ENCODE measurements at regions not wholly inside any gene's neighbourhood (a gene's known extent, or its start where the extent isn't known, plus 50 kb on each side); places are given as distances from the start of the nearest gene placed in this dataset.

DNA sequence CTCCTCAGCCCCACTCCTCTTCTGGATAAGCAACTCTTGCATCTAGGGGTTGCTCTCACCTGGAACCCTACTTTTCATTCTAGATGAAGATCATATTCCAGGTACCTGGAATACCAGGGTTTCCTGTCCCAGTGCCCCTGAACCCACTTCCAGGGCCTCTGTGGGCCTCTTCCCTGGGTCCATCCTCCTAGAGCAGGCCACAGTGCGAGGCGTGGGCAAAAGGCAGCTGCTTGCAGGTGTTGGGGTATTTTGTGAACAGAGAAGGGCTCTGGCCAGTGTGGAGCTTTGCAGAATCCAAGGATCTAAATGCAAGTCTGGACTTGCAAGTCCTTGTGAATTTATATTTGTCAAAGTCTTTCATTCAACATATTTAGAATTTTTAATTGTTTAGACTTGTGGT, 240.4 kb upstream of the POU3F1 start:
- H3K27ac ChIP-seq (ENCODE audit: low read depth, low read length), result no peak overlapping the region
- H3K36me3 ChIP-seq (ENCODE audit: control insufficient read depth in 1 of 2, insufficient read depth in 2 of 2, low read length in 2 of 2), result no peaks in the 10 kb centered on the region
- H3K4me1 ChIP-seq (ENCODE audit: control insufficient read depth in 1 of 2, insufficient read depth in 2 of 2, low read length in 2 of 2), result no peaks in the 10 kb centered on the region
- H3K9me3 ChIP-seq (ENCODE audit: control insufficient read depth in 1 of 2, low read length in 2 of 2), result no peaks in the 10 kb centered on the region
- H3K9ac ChIP-seq (ENCODE audit: low read depth in 1 of 2, low read length in 2 of 2), result no peak overlapping the region
- H3K4me3 ChIP-seq (ENCODE audit: low read depth in 1 of 2, low read length in 2 of 2), result no peak overlapping the region
- H3K27me3 ChIP-seq (ENCODE audit: control insufficient read depth in 1 of 2, insufficient read depth in 2 of 2, low read length in 2 of 2), result peaks cover 1 to 5% of the 10 kb centered on the region in 2 donors

DNA sequence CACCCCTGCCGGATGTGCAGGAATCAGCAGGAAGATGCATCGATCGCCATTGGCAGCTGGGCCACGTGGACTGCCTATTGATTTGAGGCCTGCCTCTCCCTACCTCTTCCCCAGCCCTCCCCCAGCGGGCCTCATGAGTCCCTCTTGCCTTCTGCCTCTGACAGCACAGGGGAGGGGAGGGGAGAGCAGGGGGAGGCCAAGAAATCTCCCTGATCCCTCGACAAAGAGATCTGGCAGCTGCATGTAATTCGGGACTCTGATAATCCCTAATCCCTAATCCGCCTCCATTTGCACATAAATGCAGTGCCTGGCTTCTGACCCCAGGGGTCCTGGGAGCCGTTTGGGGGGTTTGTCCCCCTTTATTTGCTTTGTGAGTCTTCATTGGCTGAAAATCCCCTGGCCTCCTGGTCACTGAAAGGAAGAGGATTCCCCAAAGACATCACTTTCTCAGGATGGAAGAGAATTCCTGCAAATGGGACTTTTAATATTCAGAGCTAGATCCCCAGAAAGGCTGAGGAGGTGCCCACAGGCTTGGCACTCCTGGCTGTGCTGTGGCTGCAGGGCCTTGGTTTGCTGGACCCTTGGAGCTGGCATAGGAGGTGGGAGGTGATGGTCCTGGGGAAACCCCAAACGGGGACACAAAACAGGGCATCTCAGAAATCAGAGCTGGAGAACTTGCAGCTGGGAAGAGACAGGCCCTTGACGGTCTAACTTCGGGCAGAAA, 239.4 kb upstream of the POU3F1 start:
- Histone ChIP-seq H3K36me3 (ENCODE audit: control insufficient read depth in 1 of 2, insufficient read depth in 2 of 2, low read length in 2 of 2) (no peaks in the 10 kb centered on the region), H3K9me3 (ENCODE audit: control insufficient read depth in 1 of 2, low read length in 2 of 2) (no peaks in the 10 kb centered on the region), H3K9ac (ENCODE audit: low read depth in 1 of 2, low read length in 2 of 2) (no peak overlapping the region), H3K4me3 (ENCODE audit: low read depth in 1 of 2, low read length in 2 of 2) (no peak overlapping the region), H3K27me3 (ENCODE audit: control insufficient read depth in 1 of 2, insufficient read depth in 2 of 2, low read length in 2 of 2) (no peaks in the 10 kb centered on the region), H3K4me1 (ENCODE audit: control insufficient read depth in 1 of 2, insufficient read depth in 2 of 2, low read length in 2 of 2) (no peaks in the 10 kb centered on the region), H3K27ac (ENCODE audit: low read depth, low read length) (no peak overlapping the region)

DNA sequence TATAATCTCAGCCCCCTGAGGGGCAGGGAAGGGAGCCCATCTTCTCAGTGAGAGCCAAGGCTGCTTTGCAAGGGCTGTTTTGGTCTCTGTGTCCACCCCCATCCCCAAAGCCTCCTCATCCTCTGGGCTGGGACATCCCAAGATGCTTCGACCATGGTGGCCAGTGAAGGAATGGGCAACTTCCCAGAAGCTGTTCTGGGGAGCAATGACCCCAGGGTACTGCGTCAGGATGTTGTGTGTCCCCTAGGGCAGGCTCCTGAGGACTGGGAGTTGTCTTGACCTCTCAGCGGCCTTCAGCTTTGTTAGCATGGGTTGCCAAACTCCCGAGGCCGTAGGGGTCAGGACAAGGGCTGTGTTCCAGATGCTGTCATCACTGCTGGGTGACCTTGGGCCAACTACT, 238.4 kb upstream of the POU3F1 start:
- H3K27ac ChIP-seq (ENCODE audit: low read depth, low read length), result no peak overlapping the region
- H3K27me3 ChIP-seq (ENCODE audit: control insufficient read depth in 1 of 2, insufficient read depth in 2 of 2, low read length in 2 of 2), result no peaks in the 10 kb centered on the region
- no peaks in the 10 kb centered on the region for H3K36me3 ChIP-seq (ENCODE audit: control insufficient read depth in 1 of 2, insufficient read depth in 2 of 2, low read length in 2 of 2)
- H3K4me3 ChIP-seq (ENCODE audit: low read depth in 1 of 2, low read length in 2 of 2), result no peak overlapping the region
- no peaks in the 10 kb centered on the region for H3K9me3 ChIP-seq (ENCODE audit: control insufficient read depth in 1 of 2, low read length in 2 of 2)
- H3K4me1 ChIP-seq (ENCODE audit: control insufficient read depth in 1 of 2, insufficient read depth in 2 of 2, low read length in 2 of 2), result no peaks in the 10 kb centered on the region
- no peak overlapping the region for H3K9ac ChIP-seq (ENCODE audit: low read depth in 1 of 2, low read length in 2 of 2)

DNA sequence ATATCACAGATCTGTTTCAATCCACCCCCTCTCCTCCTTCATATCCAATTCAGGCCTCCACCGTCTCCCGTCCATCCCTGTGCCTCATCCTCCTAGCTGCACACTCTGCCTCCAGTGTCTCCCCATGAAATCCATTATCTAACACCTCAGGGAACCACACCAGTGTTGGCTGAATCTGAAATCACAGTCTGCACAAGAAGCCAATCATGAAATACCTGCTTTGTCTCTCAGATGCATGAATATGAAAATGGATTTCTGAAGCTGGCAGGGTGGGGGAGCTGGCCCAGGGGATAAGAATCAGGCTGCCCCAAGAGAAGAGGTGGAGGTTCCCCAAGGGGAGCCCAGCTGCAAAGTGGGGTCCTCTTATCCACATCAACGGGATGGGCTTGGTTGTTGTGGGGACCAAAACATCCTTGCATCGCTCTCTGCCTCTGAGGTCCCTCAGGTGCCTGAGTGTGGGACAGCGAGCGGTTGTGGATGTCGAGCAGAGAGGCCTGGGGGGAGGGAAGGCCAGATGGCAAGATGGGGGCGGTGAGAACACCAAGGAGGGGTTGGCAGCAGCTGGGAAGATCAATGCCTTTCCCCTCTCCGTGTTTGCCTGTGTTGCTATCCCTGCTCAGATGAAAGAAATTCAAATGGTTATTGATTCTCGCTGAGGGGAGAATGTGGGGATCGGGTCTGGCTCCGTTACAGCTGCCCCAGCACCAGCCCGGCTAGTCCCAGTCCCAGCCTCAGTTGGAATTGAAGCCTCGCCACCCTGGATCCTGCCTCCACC, 237.3 kb upstream of the POU3F1 start:
- H3K4me3 ChIP-seq (ENCODE audit: low read depth in 1 of 2, low read length in 2 of 2), result no peak overlapping the region

DNA sequence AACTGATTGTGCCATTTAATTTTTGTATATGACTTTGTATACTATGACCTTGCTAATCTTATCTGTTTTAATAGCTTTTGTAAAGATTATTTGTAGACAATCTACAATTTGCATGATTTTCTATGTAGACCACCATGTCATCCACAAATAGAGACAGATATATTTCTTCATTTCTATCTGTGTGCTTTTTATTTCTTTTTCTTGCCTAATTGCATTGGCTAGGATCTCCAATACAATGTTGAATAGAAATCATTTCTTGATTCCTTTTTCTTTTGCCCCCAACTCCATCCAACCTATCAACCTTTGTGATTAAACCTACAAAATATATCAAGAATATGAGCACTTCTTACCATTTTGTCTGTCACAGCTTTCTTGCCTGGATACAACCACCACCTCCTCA, 232.6 kb upstream of the POU3F1 start:
- no peaks in the 10 kb centered on the region for H3K4me1 ChIP-seq (ENCODE audit: control insufficient read depth in 1 of 2, insufficient read depth in 2 of 2, low read length in 2 of 2)
- H3K27me3 ChIP-seq (ENCODE audit: control insufficient read depth in 1 of 2, insufficient read depth in 2 of 2, low read length in 2 of 2), result no peaks in the 10 kb centered on the region
- no peak overlapping the region for H3K27ac ChIP-seq (ENCODE audit: low read depth, low read length)
- H3K9me3 ChIP-seq (ENCODE audit: control insufficient read depth in 1 of 2, low read length in 2 of 2), result peaks cover 0 to 2% of the 10 kb centered on the region in 2 donors
- H3K36me3 ChIP-seq (ENCODE audit: control insufficient read depth in 1 of 2, insufficient read depth in 2 of 2, low read length in 2 of 2), result no peaks in the 10 kb centered on the region
- no peak overlapping the region for H3K4me3 ChIP-seq (ENCODE audit: low read depth in 1 of 2, low read length in 2 of 2)
- H3K9ac ChIP-seq (ENCODE audit: low read depth in 1 of 2, low read length in 2 of 2), result no peak overlapping the region

More for the DNA sequence above, 237.3 kb upstream of the POU3F1 start:
- Histone ChIP-seq H3K27me3 (ENCODE audit: control insufficient read depth in 1 of 2, insufficient read depth in 2 of 2, low read length in 2 of 2) (no peaks in the 10 kb centered on the region), H3K4me1 (ENCODE audit: control insufficient read depth in 1 of 2, insufficient read depth in 2 of 2, low read length in 2 of 2) (no peaks in the 10 kb centered on the region), H3K9me3 (ENCODE audit: control insufficient read depth in 1 of 2, low read length in 2 of 2) (no peaks in the 10 kb centered on the region), H3K9ac (ENCODE audit: low read depth in 1 of 2, low read length in 2 of 2) (no peak overlapping the region), H3K36me3 (ENCODE audit: control insufficient read depth in 1 of 2, insufficient read depth in 2 of 2, low read length in 2 of 2) (no peaks in the 10 kb centered on the region), H3K27ac (ENCODE audit: low read depth, low read length) (no peak overlapping the region)

DNA sequence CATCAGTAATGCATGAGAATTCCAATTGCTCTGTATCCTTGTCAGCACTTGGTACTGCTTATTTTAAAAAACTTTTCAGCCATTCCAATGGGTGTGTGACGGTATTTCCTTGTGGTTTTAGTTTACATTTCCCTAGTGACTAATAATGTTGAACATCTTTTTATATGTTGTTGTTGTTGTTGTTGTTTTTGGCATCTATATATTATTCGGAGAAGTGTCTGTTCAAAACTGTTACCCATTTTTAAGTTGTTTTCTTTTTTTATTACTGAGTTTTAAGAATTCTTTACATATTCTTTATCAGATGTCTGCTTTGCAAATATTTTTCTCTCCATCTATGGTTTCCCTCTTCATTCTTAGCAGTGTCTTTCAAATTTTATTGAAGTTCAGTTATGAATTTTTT, 231.1 kb upstream of the POU3F1 start:
- H3K4me3 ChIP-seq (ENCODE audit: low read depth in 1 of 2, low read length in 2 of 2), result no peak overlapping the region
- no peaks in the 10 kb centered on the region for H3K27me3 ChIP-seq (ENCODE audit: control insufficient read depth in 1 of 2, insufficient read depth in 2 of 2, low read length in 2 of 2)
- H3K9me3 ChIP-seq (ENCODE audit: control insufficient read depth in 1 of 2, low read length in 2 of 2), result peaks cover 0 to 2% of the 10 kb centered on the region in 2 donors
- no peak overlapping the region for H3K9ac ChIP-seq (ENCODE audit: low read depth in 1 of 2, low read length in 2 of 2)
- no peaks in the 10 kb centered on the region for H3K4me1 ChIP-seq (ENCODE audit: control insufficient read depth in 1 of 2, insufficient read depth in 2 of 2, low read length in 2 of 2)
- no peaks in the 10 kb centered on the region for H3K36me3 ChIP-seq (ENCODE audit: control insufficient read depth in 1 of 2, insufficient read depth in 2 of 2, low read length in 2 of 2)
- H3K27ac ChIP-seq (ENCODE audit: low read depth, low read length), result no peak overlapping the region

DNA sequence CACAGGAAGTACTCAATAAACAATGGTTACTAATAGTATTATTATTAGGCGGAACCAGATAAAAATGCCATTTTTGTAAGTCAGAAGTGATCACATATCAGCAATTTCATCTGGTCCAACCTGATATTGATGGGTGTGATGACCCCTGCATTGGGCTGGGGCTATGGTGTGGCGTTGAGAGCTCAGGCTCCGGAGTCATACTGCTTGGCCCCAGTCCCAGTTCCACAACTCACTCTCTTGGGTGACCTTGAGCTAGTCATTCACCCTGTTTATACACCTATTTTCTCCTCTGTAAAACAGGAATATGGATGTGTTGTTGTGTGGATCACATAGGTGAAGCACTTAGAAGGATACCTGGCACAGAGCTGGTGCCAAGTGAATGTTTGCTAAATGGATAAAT, 229.4 kb upstream of the POU3F1 start:
- Histone ChIP-seq H3K27ac (ENCODE audit: low read depth, low read length) (no peak overlapping the region), H3K9me3 (ENCODE audit: control insufficient read depth in 1 of 2, low read length in 2 of 2) (peaks cover 0 to 2% of the 10 kb centered on the region in 2 donors), H3K4me1 (ENCODE audit: control insufficient read depth in 1 of 2, insufficient read depth in 2 of 2, low read length in 2 of 2) (no peaks in the 10 kb centered on the region), H3K9ac (ENCODE audit: low read depth in 1 of 2, low read length in 2 of 2) (no peak overlapping the region), H3K4me3 (ENCODE audit: low read depth in 1 of 2, low read length in 2 of 2) (no peak overlapping the region), H3K36me3 (ENCODE audit: control insufficient read depth in 1 of 2, insufficient read depth in 2 of 2, low read length in 2 of 2) (no peaks in the 10 kb centered on the region), H3K27me3 (ENCODE audit: control insufficient read depth in 1 of 2, insufficient read depth in 2 of 2, low read length in 2 of 2) (no peaks in the 10 kb centered on the region)

DNA sequence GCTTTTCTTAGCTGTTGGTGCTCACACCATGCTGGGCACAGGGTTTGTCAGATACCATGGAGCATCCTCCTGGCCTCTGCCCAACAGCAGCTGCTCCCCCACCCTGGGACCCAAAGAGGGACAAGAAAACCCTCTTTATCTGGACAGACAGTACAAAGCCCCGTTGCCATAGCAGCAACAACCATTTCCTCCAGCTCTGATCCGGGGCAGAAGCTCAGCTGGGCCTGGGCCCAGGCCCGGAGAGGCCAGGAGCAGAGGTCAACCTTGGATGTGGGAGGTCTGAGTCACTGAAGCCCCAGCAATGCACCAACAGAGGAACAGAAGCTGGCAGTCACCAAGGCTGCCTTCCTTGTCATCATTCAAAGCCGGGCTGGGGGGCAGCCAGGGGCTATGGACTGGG, 228.4 kb upstream of the POU3F1 start:
- no peak overlapping the region for H3K27ac ChIP-seq (ENCODE audit: low read depth, low read length)
- H3K36me3 ChIP-seq (ENCODE audit: control insufficient read depth in 1 of 2, insufficient read depth in 2 of 2, low read length in 2 of 2), result no peaks in the 10 kb centered on the region
- H3K9me3 ChIP-seq (ENCODE audit: control insufficient read depth in 1 of 2, low read length in 2 of 2), result peaks cover 0 to 2% of the 10 kb centered on the region in 2 donors
- H3K9ac ChIP-seq (ENCODE audit: low read depth in 1 of 2, low read length in 2 of 2), result no peak overlapping the region
- no peaks in the 10 kb centered on the region for H3K4me1 ChIP-seq (ENCODE audit: control insufficient read depth in 1 of 2, insufficient read depth in 2 of 2, low read length in 2 of 2)
- H3K4me3 ChIP-seq (ENCODE audit: low read depth in 1 of 2, low read length in 2 of 2), result no peak overlapping the region
- peaks cover 0 to 4% of the 10 kb centered on the region in 2 donors for H3K27me3 ChIP-seq (ENCODE audit: control insufficient read depth in 1 of 2, insufficient read depth in 2 of 2, low read length in 2 of 2)

DNA sequence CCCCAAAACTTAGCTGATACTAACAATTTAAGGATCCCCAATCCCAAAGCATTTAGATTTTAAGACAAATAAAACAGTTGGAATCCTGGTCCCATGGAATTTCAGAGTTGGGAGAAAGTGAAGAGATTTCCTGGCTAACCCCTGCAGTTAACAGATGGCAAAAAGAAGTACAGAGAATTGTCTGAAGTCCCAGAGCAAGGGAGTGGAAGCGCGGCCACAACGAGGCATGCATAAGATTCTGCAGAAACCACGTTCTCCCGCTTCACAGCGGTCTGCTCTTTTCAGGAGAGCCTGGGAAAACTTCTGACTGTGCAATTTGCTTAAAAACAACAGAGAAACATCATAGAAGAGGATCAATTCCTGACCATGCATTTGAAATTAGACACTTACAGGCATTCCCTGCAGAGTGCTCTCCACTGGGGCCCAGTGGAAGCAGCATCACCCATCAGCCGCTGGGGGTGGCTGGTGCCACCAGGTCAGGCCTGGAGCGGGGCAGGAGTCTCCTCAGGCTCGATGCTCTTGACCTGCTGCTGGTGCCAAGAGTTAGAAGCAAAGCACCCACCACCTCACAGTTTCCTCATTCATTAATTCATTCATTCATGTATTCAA, 226.7 kb upstream of the POU3F1 start:
- peaks cover 0 to 5% of the 10 kb centered on the region in 2 donors for H3K27me3 ChIP-seq (ENCODE audit: control insufficient read depth in 1 of 2, insufficient read depth in 2 of 2, low read length in 2 of 2)
- H3K36me3 ChIP-seq (ENCODE audit: control insufficient read depth in 1 of 2, insufficient read depth in 2 of 2, low read length in 2 of 2), result no peaks in the 10 kb centered on the region
- H3K9me3 ChIP-seq (ENCODE audit: control insufficient read depth in 1 of 2, low read length in 2 of 2), result peaks cover 0 to under 1% of the 10 kb centered on the region in 2 donors
- no peaks in the 10 kb centered on the region for H3K4me1 ChIP-seq (ENCODE audit: control insufficient read depth in 1 of 2, insufficient read depth in 2 of 2, low read length in 2 of 2)
- no peak overlapping the region for H3K27ac ChIP-seq (ENCODE audit: low read depth, low read length)
- H3K4me3 ChIP-seq (ENCODE audit: low read depth in 1 of 2, low read length in 2 of 2), result no peak overlapping the region
- no peak overlapping the region for H3K9ac ChIP-seq (ENCODE audit: low read depth in 1 of 2, low read length in 2 of 2)

DNA sequence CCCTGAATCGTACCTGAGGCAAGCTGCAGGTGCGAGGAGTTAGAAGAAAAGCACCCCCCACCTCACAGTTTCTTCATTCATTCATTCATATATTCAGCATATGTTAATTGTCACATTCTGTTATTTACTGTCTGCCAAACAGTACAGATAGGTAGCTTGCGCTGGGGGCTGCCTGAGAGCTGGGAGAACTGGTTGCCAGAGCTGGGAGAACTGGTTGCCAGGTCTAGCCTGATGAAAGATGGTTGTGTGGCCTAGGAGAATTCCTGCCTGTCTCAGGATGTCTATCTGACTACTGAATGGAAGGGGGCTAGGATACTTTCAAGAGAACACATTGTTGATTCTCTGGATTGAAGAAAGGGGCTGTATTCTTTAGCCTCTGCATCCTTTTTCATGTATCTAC, 225.9 kb upstream of the POU3F1 start:
- H3K4me1 ChIP-seq (ENCODE audit: control insufficient read depth in 1 of 2, insufficient read depth in 2 of 2, low read length in 2 of 2), result no peaks in the 10 kb centered on the region
- H3K4me3 ChIP-seq (ENCODE audit: low read depth in 1 of 2, low read length in 2 of 2), result no peak overlapping the region
- no peaks in the 10 kb centered on the region for H3K9me3 ChIP-seq (ENCODE audit: control insufficient read depth in 1 of 2, low read length in 2 of 2)
- H3K27ac ChIP-seq (ENCODE audit: low read depth, low read length), result no peak overlapping the region
- peaks cover 0 to 5% of the 10 kb centered on the region in 2 donors for H3K27me3 ChIP-seq (ENCODE audit: control insufficient read depth in 1 of 2, insufficient read depth in 2 of 2, low read length in 2 of 2)
- H3K36me3 ChIP-seq (ENCODE audit: control insufficient read depth in 1 of 2, insufficient read depth in 2 of 2, low read length in 2 of 2), result no peaks in the 10 kb centered on the region
- H3K9ac ChIP-seq (ENCODE audit: low read depth in 1 of 2, low read length in 2 of 2), result no peak overlapping the region
